GM21360 (cell line): ENCODE measurements at regions not wholly inside any gene's neighbourhood (a gene's known extent, or its start where the extent isn't known, plus 50 kb on each side); places are given as distances from the start of the nearest gene placed in this dataset.

Source experiments
- ATAC-seq: cut with Tn5 transposase; IDR thresholded peaks from one replicate; pipeline ENCODE4 v1.9.1; 2021; ENCODE audit warnings: mild to moderate bottlenecking, moderate library complexity; ENCODE audit not compliant: unreplicated experiment

- ATAC-seq = no peak
These were observed 177.1 kb upstream of the CHRNA7 start for GRCh38 chr15:31852933-31853799.

GRCh38 chr15:31856581-31856980 lies 173.7 kb upstream of the CHRNA7 start:
- ATAC-seq = no peak

GRCh38 chr15:31857194-31857593 lies 173.1 kb upstream of the CHRNA7 start:
- ATAC-seq = no peak

DNA sequence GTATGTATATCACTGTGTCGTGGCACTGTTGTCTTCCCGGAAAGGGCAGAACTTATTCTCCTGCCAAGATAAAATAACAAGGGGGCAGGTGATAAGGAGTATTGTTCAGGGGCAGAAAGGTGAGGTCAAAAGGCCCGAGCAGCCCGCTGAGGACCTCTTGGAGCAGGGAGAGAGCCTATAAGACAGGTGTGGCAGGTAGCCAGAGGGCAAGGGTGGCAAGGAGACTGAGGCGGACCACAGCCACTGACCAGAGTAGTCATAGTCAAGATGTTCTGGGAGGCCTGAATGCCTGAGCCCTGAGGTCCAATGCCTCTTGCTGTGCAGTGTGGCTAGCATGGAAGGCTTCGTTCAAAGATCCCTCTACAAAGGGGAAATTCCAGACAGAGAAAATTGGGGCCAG lies 172.3 kb upstream of the CHRNA7 start:
- no peak for ATAC-seq

DNA sequence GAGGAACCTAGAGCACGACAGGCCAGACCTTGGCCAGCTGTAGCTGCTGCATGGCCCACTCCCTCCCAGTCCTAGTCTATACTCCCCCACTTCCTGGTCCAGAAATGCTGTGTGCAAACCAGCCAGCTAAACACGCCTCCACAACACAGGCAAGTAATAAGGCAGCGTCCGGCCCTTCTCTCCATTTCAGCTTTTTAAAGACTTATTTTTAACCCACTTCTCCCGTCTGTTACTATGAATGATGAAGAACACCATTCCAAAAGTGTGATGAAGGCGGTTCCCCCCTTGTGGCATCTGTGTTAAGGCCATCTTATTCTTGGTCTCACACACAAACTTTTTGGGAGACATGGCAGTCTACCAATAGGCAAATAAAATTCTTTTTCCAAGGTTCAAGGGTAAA lies 164.1 kb upstream of the CHRNA7 start:
- no peak for ATAC-seq

- no peak for ATAC-seq
These were observed 162.5 kb upstream of the CHRNA7 start for GRCh38 chr15:31867536-31868442.

GRCh38 chr15:31869686-31870307 lies 160.5 kb upstream of the CHRNA7 start:
- peak; percentile 15 for ATAC-seq

DNA sequence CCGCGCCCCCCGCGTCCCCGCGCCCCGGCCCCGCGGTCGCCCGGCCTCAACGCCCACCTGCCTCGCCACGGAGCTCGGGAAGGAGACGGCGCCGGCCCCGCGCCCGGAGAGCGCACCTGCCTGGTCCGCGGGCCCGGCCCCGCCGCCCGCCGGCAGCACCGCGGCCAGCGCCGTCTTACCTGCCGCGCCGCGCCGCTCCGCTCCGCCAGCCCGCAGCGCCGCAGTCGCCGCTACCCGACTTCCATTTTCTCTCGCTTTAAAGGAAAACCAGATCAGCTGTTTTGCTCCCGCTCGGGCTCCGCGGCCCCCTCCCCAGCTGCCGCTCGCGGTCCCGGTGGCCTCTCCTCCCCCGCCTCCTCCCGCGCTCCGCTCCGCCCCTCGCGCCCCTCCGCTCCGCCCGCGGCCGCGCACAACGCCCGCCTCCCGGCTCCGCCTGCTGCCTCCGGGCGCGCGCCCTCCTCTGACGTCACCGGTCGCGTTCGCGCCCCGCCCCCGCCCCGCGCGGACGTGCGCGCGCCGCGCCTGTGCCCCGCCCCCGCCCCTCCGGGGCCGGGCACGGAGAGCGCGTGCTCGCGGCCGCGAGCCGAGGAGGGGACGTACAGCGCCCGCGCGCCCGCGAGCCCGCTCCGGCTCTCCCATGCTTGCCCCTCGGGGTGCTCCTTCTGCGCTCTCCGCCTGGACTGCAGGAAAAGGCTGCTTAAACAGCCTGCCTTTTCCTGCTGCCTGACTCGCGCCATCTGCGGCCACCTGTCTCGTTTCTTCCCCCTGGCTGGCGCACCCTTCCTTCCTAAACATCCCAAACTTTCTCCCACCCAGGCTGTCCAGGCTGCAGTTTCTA lies 159.8 kb upstream of the CHRNA7 start, which contains the start of gene OTUD7A:
Gene OTUD7A (minus strand): TSS at position 346 of the 838 bp plus-strand sequence.
- ATAC-seq = peak; percentile 87

DNA sequence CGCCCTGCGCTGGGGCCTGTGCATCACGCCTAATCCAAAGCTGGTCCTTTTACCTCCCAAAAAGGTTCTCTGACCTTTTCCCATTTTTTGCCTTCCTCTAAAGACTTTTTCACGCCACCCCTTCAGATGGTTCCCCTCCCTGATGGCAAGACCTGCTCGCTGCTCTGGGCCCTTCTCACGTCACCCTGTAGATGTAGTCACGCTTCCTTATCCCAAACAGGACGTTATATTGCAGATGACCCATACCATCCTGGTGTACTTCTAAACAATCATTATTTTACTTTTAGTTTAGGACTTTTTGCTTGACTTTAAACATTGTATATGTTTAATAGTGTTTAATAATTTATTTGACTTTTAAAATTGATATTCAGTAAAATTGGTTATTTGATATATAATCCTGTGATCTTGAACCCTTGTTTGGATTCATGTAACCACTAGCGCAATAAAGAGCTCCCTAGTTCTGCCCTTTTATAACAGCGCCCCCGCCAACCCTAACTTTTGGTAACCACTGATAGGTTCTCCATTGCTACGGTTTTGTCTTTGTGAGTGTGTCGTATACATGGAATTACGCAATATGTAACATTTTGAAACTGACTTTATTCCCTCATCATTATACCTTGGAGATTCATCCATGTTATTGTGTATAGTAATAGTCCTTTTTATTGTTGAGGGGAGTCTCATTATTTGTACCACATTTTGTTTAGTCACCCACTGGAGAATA lies 159.0 kb upstream of the CHRNA7 start:
- no peak for ATAC-seq

DNA sequence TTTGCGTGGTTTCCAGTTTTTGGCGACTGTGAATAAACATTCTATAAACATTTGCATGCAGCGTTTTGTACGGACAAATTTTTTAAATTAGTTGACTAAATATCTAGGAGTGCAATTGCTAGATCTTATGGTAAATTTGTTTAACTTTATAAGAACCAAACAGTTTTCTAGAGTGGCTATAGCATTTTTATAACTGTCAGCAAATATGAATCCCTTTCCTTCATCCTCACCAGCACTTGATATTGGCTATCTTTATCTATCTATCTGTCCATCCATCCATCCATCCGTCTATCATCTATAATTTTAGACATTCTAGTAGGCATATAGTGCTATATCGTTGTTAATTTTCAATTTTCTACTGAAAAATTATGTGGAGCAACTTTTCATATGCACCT lies 158.4 kb upstream of the CHRNA7 start:
- no peak for ATAC-seq

- ATAC-seq = no peak
These were observed 143.1 kb upstream of the CHRNA7 start for GRCh38 chr15:31887246-31887645.

- ATAC-seq = no peak
These were observed 137.8 kb upstream of the CHRNA7 start for GRCh38 chr15:31892513-31892912.

DNA sequence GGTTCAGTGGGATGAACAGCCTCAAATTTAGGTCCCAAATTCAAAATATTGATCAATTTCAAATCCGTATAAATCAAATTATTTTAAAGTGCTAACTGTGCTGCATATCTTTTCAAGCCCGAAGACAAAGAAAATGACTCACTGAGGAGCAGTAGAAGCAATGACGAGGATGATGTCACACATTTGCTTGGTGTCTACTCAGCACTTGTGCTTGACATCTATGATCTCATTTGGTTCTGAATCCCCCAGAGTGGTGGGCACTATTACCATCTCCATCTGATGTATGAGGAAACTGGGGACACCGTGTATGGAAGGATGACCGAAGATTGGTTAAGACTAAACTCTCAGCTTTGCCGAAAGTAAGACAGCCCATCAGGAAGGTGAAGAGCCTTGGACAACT lies 136.5 kb upstream of the CHRNA7 start:
- ATAC-seq = no peak

DNA sequence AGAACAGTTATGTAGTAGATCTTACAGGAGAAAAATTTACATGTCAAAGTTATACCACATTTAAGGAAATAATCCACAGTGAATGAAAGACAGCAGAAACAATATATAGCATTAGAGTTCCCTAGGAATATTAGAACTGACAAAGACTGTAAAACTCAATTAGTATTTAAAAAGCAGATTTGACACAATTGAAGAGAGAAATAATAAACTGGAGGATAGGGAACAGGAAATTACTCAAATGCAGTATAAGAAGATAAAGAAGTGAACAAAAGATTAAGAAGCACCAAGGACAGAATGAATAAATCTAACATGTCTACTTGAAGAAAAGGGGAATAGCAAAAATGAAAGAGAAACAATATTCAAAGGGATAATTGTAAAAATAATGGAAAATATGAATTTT lies 132.6 kb upstream of the CHRNA7 start:
- no peak for ATAC-seq

- no peak for ATAC-seq
These were observed 128.8 kb upstream of the CHRNA7 start for GRCh38 chr15:31901501-31901900.

- no peak for ATAC-seq
These were observed 125.3 kb upstream of the CHRNA7 start for GRCh38 chr15:31905054-31905453.

- ATAC-seq = no peak
These were observed 104.8 kb upstream of the CHRNA7 start for GRCh38 chr15:31925541-31925940.

- no peak for ATAC-seq
These were observed 99.3 kb upstream of the CHRNA7 start for GRCh38 chr15:31930967-31931366.

GRCh38 chr15:31932576-31932975 lies 97.7 kb upstream of the CHRNA7 start:
- no peak for ATAC-seq

DNA sequence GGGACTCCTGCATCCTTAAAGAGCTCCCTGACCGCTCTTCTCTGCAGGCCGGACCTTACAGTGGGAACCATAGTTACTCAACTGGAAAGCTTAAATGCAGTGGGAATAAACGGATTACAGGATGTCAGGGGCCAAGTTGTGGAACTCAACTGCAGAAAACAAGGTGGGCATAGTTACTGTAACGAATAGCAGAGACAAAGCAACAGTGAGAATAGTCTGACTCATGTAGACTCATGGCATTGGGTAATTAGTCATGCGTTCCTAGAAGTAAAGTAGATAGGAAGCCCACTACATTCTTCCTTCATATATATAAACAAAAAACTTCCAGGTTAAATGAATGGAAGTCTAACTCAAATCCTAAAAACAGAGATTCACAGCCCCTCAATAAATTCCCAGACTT lies 95.5 kb upstream of the CHRNA7 start:
- no peak for ATAC-seq
